GM18499 (cell line): ENCODE measurements at regions not wholly inside any gene's neighbourhood (a gene's known extent, or its start where the extent isn't known, plus 50 kb on each side); places are given as distances from the start of the nearest gene placed in this dataset.

ENCODE experiments used
- ATAC-seq: cut with Tn5 transposase; IDR thresholded peaks from one replicate; pipeline ENCODE4 v1.9.1; 2021; ENCODE audit warnings: moderate number of reproducible peaks; ENCODE audit not compliant: insufficient read depth, unreplicated experiment

DNA sequence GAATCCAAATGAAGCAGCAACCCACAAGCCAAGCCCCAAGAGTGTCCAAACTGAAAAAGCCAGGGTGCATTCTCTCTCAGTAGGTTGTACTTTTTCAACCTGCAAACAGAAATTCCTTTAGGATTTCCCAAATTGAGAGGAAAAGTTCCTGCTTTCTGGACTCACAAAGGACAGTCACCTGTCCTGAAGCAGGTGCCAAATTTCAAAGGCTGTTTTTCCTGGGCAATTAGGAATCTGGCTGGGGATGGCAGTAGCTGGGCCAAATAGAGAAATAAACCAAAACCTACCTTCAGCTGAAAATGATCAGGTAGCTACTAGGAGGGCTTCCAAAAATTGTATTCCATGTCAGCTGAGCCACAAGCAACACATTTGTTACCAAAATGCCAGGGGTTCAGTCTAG is 83.1 kb upstream of the TP63 start:
- ATAC-seq = no peak

DNA sequence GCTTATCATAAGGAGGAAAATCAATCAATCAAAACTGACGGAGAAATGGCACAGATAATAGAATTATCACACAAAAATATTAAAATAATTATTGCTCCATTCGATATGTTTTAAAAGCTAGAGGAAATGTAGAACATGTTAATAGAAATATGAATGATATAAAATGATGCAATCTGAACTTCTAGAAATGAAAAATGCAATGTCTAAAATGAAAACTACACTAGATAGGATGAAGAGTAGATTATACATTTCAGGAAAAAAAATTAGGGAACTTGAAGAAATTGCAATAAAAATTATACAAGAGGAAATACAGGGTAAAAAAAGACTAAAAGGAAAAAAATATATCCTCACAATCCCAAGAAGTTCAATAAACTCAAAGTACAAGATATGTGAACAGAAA is 80.2 kb upstream of the TP63 start:
- ATAC-seq = no peak

GRCh38 chr3:189554868-189555557 is 76.2 kb upstream of the TP63 start:
- ATAC-seq = no peak

GRCh38 chr3:189555558-189555881 is 75.7 kb upstream of the TP63 start:
- no peak for ATAC-seq

- ATAC-seq = no peak
Measured at GRCh38 chr3:189557824-189558223, 73.4 kb upstream of the TP63 start.

GRCh38 chr3:189561256-189561655 is 69.9 kb upstream of the TP63 start:
- ATAC-seq = no peak

GRCh38 chr3:189563853-189564563 is 67.2 kb upstream of the TP63 start:
- ATAC-seq = peak; percentile 86

DNA sequence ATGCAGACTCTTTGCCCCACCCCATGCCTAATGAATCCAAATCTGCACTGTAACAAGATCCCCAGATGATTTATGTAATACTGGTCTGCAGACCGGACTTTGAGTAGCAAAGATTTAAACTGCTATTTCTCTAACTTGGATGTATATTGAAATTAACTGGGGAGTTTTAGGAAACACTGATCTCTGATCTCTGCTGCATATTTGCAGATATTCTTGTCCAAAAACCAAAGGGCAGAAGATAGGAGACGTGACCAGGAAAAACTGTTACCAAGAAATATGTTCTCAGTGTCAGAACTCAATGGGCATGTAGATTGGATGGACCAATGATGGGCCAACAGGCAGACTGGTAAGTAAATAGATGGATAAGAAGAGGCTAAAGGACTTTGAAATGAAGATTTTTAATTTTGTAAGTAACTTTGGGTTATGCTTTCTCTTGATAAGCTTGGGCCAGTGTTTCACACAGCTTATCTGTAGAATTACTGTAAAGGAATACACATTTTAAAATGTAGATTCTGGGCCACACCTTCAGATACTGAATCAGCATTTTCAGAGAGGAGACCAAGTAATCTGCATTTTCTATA is 64.5 kb upstream of the TP63 start:
- no peak for ATAC-seq

GRCh38 chr3:189567322-189567721 is 63.9 kb upstream of the TP63 start:
- no peak for ATAC-seq

- ATAC-seq = no peak
Measured at GRCh38 chr3:189567766-189568420, 63.3 kb upstream of the TP63 start.

- ATAC-seq = no peak
Measured at GRCh38 chr3:189568961-189569360, 62.2 kb upstream of the TP63 start.

- no peak for ATAC-seq
Measured at GRCh38 chr3:189569473-189569872, 61.7 kb upstream of the TP63 start.

GRCh38 chr3:189570916-189571315 is 60.3 kb upstream of the TP63 start:
- peak; percentile 51 for ATAC-seq

DNA sequence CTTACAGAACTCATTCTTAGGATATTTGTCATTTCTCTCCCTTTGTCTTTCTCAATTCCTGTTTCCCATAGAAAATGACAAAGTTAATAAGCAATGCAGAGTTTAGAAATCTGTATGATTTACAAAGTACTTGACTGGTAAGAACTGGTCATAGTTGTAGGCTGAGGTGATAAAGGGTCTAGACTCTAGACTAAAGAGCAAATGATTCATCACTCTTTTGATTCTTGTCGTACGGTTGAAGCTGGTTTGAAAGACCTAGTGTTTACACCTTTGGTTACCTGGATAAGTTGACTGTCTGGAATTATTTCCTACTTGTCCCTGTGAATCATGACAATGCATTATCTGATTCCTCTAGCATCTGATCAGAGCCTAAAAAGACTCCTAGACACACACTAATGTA is 58.9 kb upstream of the TP63 start:
- ATAC-seq = no peak

- peak; percentile 53 for ATAC-seq
Measured at GRCh38 chr3:189573004-189573403, 58.2 kb upstream of the TP63 start.

GRCh38 chr3:189576486-189576885 is 54.7 kb upstream of the TP63 start:
- ATAC-seq = no peak

DNA sequence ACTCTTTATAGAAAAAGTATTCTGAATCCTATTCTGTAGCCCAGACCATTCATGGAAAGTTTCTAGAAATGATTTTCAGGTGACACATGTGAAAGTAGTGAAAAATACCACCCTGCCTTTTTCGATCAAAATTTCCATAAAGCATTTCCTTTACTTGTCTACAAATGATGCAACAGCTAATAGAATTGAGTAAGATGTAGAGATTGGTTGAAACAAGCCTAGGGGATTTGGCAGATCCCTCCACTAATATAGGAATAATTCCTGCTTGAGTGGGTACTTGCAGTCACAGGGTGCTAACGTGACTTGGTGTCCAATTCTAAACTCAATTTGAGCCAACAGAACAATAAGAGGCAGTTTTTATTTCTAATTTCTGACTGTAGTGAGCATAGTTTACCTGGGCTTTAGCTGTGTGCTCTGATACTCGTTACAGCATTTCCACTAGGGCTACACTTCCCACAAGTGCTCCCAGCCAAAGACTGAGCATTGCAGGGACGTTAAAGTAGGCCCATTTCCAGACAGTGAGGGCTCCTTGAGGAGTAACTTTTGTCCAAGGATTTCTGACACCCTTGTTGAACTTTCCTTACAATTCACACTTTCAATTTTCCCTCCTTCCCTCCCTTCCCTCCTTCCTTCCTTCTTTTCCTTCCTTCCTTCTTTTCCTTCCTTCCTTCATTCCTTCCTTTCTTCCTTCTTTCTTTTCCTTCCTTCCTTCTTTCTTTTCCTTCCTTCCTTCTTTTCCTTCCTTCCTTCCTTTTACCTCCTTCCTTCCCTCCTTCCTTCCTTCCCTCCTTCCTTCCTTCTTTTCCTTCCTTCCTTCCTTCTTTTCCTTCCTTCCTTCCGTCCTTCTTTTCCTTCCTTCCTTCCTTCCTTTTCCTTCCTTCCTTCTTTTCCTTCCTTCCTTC is 53.9 kb upstream of the TP63 start:
- no peak for ATAC-seq

- no peak for ATAC-seq
Measured at GRCh38 chr3:189580190-189580589, 51.0 kb upstream of the TP63 start.
